CD14-positive monocyte (primary cell): ENCODE measurements at regions not wholly inside any gene's neighbourhood (a gene's known extent, or its start where the extent isn't known, plus 50 kb on each side); places are given as distances from the start of the nearest gene placed in this dataset.

Experiments used
- DNase-seq, 3 donors: peaks; one replicate each; pipeline ENCODE4 v3.0.0-alpha.2; 2011 to 2022
- H2AFZ ChIP-seq: 2 replicates; pipeline ENCODE4 v1.6.0; 2012; ENCODE audit warnings: mild to moderate bottlenecking, low read depth, low read length, inconsistent platforms; ENCODE audit not compliant: insufficient read depth, poor library complexity, severe bottlenecking
- H3K27ac ChIP-seq, 2 donors: 1 replicate in 1 of 2; 2 replicates in 1 of 2; pipeline ENCODE4 v1.5.1; 2012 to 2013; ENCODE audit warnings: low read length in 2 of 2, control low read depth in 1 of 2, inconsistent platforms in 1 of 2, low read depth in 1 of 2, mild to moderate bottlenecking in 1 of 2
- H3K27me3 ChIP-seq, 2 donors: one replicate each; pipeline versions ENCODE4 v1.6.0 to v1.6.1; 2011 to 2013; ENCODE audit warnings: low read length in 2 of 2; ENCODE audit not compliant: control insufficient read depth in 2 of 2, insufficient read depth in 2 of 2
- H3K36me3 ChIP-seq, 2 donors: replicated peaks in 1 of 2; 1 replicate in 1 of 2; 2 replicates in 1 of 2; pipeline versions ENCODE4 v1.5.1 to v1.6.1; 2012 to 2013; ENCODE audit warnings: low read length in 2 of 2, control low read depth in 1 of 2, inconsistent platforms in 1 of 2, mild to moderate bottlenecking in 1 of 2; ENCODE audit not compliant: insufficient read depth in 2 of 2, control insufficient read depth in 1 of 2
- H3K4me1 ChIP-seq, 2 donors: 1 replicate in 1 of 2; 2 replicates in 1 of 2; pipeline versions ENCODE4 v1.5.1 to v1.6.1; 2012 to 2013; ENCODE audit warnings: low read length in 2 of 2, control low read depth in 1 of 2, inconsistent platforms in 1 of 2, mild to moderate bottlenecking in 1 of 2, moderate library complexity in 1 of 2; ENCODE audit not compliant: insufficient read depth in 2 of 2, control insufficient read depth in 1 of 2
- H3K4me2 ChIP-seq: replicated peaks from 2 replicates; pipeline ENCODE3; 2012; ENCODE audit warnings: low read length, moderate library complexity, mild to moderate bottlenecking; ENCODE audit not compliant: poor library complexity, severe bottlenecking; ENCODE audit errors: extremely low read depth
- H3K4me3 ChIP-seq, 3 experiments: fragments of 200-600 bp in 1 of 3; sonication (generic) in 1 of 3; replicated peaks in 1 of 3; 1 replicate in 2 of 3; 2 replicates in 1 of 3; pipeline ENCODE4 v1.5.1; 2011 to 2013; ENCODE audit warnings: low read length in 3 of 3, mild to moderate bottlenecking in 3 of 3, control low read depth in 2 of 3, low read depth in 2 of 3, inconsistent platforms in 1 of 3, moderate library complexity in 1 of 3
- H3K79me2 ChIP-seq: 2 replicates; pipeline ENCODE4 v1.6.0; 2012; ENCODE audit warnings: mild to moderate bottlenecking, control low read depth, inconsistent platforms, low read length, moderate library complexity; ENCODE audit not compliant: insufficient read depth
- H3K9ac ChIP-seq: 2 replicates; pipeline ENCODE4 v1.6.0; 2017; ENCODE audit warnings: low read length, mild to moderate bottlenecking; ENCODE audit not compliant: insufficient read depth, poor library complexity, severe bottlenecking
- H3K9me3 ChIP-seq, 2 donors: replicated peaks in 1 of 2; 1 replicate in 1 of 2; 2 replicates in 1 of 2; pipeline versions ENCODE4 v1.5.1 to v1.6.1; 2012 to 2013; ENCODE audit warnings: low read length in 2 of 2, control low read depth in 1 of 2; ENCODE audit not compliant: control insufficient read depth in 1 of 2, insufficient read depth in 1 of 2
- H4K20me1 ChIP-seq: 2 replicates; pipeline ENCODE4 v1.6.0; 2012; ENCODE audit warnings: mild to moderate bottlenecking, low read length, control low read depth, moderate library complexity; ENCODE audit not compliant: insufficient read depth
- H3K27ac Mint-ChIP-seq, 7 donors: one replicate each; pipeline ENCODE4 v1.8.0; 2020; ENCODE audit warnings: mild to moderate bottlenecking in 7 of 7, mixed read lengths in 7 of 7, moderate library complexity in 6 of 7, inconsistent platforms in 2 of 7
- H3K27me3 Mint-ChIP-seq, 3 donors: one replicate each; pipeline ENCODE4 v1.8.0; 2021 to 2022; ENCODE audit warnings: low read depth in 3 of 3, mild to moderate bottlenecking in 3 of 3, mixed read lengths in 3 of 3, moderate library complexity in 3 of 3, inconsistent platforms in 1 of 3
- H3K36me3 Mint-ChIP-seq, 2 donors: one replicate each; pipeline ENCODE4 v1.8.0; 2020; ENCODE audit warnings: mixed read lengths in 2 of 2, inconsistent platforms in 1 of 2, mild to moderate bottlenecking in 1 of 2
- H3K4me1 Mint-ChIP-seq: one replicate; pipeline ENCODE4 v1.8.0; 2020; ENCODE audit warnings: mild to moderate bottlenecking, mixed read lengths
- H3K4me3 Mint-ChIP-seq, 2 donors: one replicate each; pipeline ENCODE4 v1.8.0; 2020; ENCODE audit warnings: mild to moderate bottlenecking in 2 of 2, mixed read lengths in 2 of 2, moderate library complexity in 1 of 2
- H3K9me3 Mint-ChIP-seq, 7 donors: one replicate each; pipeline ENCODE4 v1.8.0; 2020 to 2022; ENCODE audit warnings: mixed read lengths in 7 of 7, mild to moderate bottlenecking in 6 of 7, moderate library complexity in 6 of 7, inconsistent platforms in 2 of 7
- WGBS: methylation state at CpG from one replicate; pipeline ENCODE4 v1.1.5; 2013; ENCODE audit warnings: missing lambda C conversion rate; ENCODE audit not compliant: insufficient coverage; 5-methylcytosine and 5-hydroxymethylcytosine counted together
- intact Hi-C, 2 donors: fragments of 100-400 bp; cut with micrococcal nuclease; formaldehyde crosslinking; loops; one replicate each; pipeline versions ENCODE4 v1.15.0 to v1.15.1; 2023
- TF ChIP-seq, protein P1 (sequence below): fragments of 200-600 bp; IDR thresholded peaks from one replicate; pipeline ENCODE4 v1.8.0; 2022; ENCODE audit warnings: antibody characterized with exemption, mild to moderate bottlenecking

DNA sequence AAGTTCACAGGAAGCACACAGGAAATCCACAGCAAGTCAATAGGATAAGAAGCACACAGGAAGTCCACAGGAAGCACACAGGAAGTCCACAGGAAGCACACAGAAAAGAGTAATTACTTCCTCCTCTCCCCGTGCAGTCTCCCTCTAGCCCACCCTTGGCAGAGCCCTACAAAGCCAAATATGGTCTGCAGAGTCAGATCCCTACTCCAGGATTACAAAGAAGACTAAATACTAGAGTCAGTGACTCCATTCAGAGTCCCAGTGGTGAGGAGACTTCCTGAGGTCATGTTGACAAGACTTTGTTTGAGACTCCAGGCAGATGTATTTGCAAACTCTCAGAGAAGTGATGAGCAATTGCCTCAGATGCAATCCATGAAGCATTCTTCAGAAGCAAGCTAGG is 398.6 kb upstream of the AUTS2 start:
- Mint-ChIP-seq H3K27ac (peak overlapping the region in 1 of 7 donors; percentile 41), H3K4me1 (no peaks in the 10 kb centered on the region), H3K4me3 (no peak overlapping the region), H3K9me3 (peaks cover 7 to 35% (median 16%) of the 10 kb centered on the region in 7 donors), H3K27me3 (peaks cover 0 to 2% (median 2%) of the 10 kb centered on the region in 3 donors), H3K36me3 (no peaks in the 10 kb centered on the region)
- Histone ChIP-seq H3K4me2 (no peak overlapping the region), H4K20me1 (no peaks in the 10 kb centered on the region), H3K36me3 (no peaks in the 10 kb centered on the region), H2AFZ (no peak overlapping the region), H3K9me3 (peaks cover 18 to 21% of the 10 kb centered on the region in 2 donors), H3K9ac (no peak overlapping the region), H3K27ac (no peak overlapping the region), H3K27me3 (no peaks in the 10 kb centered on the region), H3K79me2 (no peaks in the 10 kb centered on the region), H3K4me1 (no peaks in the 10 kb centered on the region), H3K4me3 (no peak overlapping the region)
- 0% methylated on average over 1 of the region's 1 CpG for WGBS
- no peak for DNase-seq
- intact Hi-C loops, result no loop called here
- TF ChIP-seq, protein P1, sequence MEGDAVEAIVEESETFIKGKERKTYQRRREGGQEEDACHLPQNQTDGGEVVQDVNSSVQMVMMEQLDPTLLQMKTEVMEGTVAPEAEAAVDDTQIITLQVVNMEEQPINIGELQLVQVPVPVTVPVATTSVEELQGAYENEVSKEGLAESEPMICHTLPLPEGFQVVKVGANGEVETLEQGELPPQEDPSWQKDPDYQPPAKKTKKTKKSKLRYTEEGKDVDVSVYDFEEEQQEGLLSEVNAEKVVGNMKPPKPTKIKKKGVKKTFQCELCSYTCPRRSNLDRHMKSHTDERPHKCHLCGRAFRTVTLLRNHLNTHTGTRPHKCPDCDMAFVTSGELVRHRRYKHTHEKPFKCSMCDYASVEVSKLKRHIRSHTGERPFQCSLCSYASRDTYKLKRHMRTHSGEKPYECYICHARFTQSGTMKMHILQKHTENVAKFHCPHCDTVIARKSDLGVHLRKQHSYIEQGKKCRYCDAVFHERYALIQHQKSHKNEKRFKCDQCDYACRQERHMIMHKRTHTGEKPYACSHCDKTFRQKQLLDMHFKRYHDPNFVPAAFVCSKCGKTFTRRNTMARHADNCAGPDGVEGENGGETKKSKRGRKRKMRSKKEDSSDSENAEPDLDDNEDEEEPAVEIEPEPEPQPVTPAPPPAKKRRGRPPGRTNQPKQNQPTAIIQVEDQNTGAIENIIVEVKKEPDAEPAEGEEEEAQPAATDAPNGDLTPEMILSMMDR, result no peak

DNA sequence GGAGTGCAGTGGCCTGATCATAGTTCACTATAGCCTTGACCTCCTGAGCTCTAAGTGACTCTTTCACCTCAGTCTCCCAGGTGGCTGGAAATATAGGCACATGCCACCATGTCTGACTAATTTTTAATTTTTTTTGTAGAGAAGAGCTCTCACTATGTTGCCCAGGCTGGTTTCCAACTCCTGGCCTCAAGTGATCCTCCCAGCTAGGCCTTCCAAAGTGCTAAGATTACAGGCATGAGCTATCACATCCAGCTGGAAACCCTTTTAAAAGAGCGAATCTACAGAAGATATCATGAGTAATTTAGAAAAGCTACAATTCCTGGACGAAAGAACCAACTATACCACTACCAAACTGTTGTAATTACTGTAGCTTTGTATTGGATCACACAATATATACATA is 394.4 kb upstream of the AUTS2 start:
- intact Hi-C loops, result no loop called here
- H3K9me3 ChIP-seq, result peaks cover 8 to 10% of the 10 kb centered on the region in 2 donors
- TF ChIP-seq, protein P1, result no peak
- H3K27me3 ChIP-seq, result no peaks in the 10 kb centered on the region
- no peak overlapping the region for H2AFZ ChIP-seq
- no peak overlapping the region for H3K4me2 ChIP-seq
- peaks cover 2 to 3% (median 3%) of the 10 kb centered on the region in 3 donors for H3K27me3 Mint-ChIP-seq
- peaks cover 0 to 3% of the 10 kb centered on the region in 2 donors for H3K4me1 ChIP-seq
- peaks cover 7 to 24% (median 16%) of the 10 kb centered on the region in 7 donors for H3K9me3 Mint-ChIP-seq
- H4K20me1 ChIP-seq, result no peaks in the 10 kb centered on the region
- no peaks in the 10 kb centered on the region for H3K36me3 ChIP-seq
- no peak overlapping the region for H3K4me3 Mint-ChIP-seq
- peaks cover 2% of the 10 kb centered on the region for H3K4me1 Mint-ChIP-seq
- no peaks in the 10 kb centered on the region for H3K36me3 Mint-ChIP-seq
- no CpG with 5 or more reads among the region's 2 CpGs for WGBS
- DNase-seq, result no peak
- no peak overlapping the region for H3K27ac ChIP-seq
- no peak overlapping the region for H3K9ac ChIP-seq
- no peak overlapping the region for H3K4me3 ChIP-seq
- no peak overlapping the region for H3K27ac Mint-ChIP-seq
- H3K79me2 ChIP-seq, result no peaks in the 10 kb centered on the region
